Naive thymus-derived CD4-positive, alpha-beta T cell (primary cell): ENCODE measurements at regions not wholly inside any gene's neighbourhood (a gene's known extent, or its start where the extent isn't known, plus 50 kb on each side); places are given as distances from the start of the nearest gene placed in this dataset.

Source experiments
- ATAC-seq: fragments of 150-1000 bp; cut with Tn5 transposase; 2 replicates; pipeline ENCODE4 v1.10.0; 2021; ENCODE audit warnings: mild to moderate bottlenecking, moderate library complexity
- CTCF ChIA-PET: fragments of 350-600 bp; sonication (Branson Sonifier 250); formaldehyde crosslinking; loops from one replicate; lab custom pipeline; 2021; ENCODE audit warnings: antibody characterized with exemption; lab: Charles Lee
- POLR2A ChIA-PET: fragments of 350-600 bp; sonication (Branson Sonifier 250); formaldehyde crosslinking; loops from one replicate; lab custom pipeline; 2021; ENCODE audit warnings: antibody characterized with exemption, inconsistent platforms; lab: Charles Lee
- DNase-seq, 9 donors: peaks; one replicate each; pipeline versions ENCODE4 v3.0.0 to v3.0.0-alpha.2; 2020 to 2022; ENCODE audit warnings: mixed read lengths in 1 of 9
- H3K27ac ChIP-seq: one replicate; pipeline ENCODE4 v1.7.0; 2013; ENCODE audit warnings: mild to moderate bottlenecking, low read depth, low read length, moderate library complexity
- H3K27me3 ChIP-seq, 2 donors: one replicate each; pipeline ENCODE4 v1.7.0; 2013; ENCODE audit warnings: low read length in 2 of 2, mild to moderate bottlenecking in 2 of 2, moderate library complexity in 2 of 2; ENCODE audit not compliant: control insufficient read depth in 2 of 2, insufficient read depth in 2 of 2
- H3K36me3 ChIP-seq, 3 experiments: 1 replicate in 2 of 3; 2 replicates in 1 of 3; pipeline ENCODE4 v1.7.0; 2013; ENCODE audit warnings: low read length in 3 of 3, mild to moderate bottlenecking in 3 of 3, moderate library complexity in 1 of 3; ENCODE audit not compliant: insufficient read depth in 3 of 3, control insufficient read depth in 2 of 3
- H3K4me1 ChIP-seq, 2 donors: one replicate each; pipeline ENCODE4 v1.7.0; 2013; ENCODE audit warnings: low read length in 2 of 2, mild to moderate bottlenecking in 2 of 2, moderate library complexity in 1 of 2; ENCODE audit not compliant: control insufficient read depth in 2 of 2, insufficient read depth in 2 of 2
- H3K4me3 ChIP-seq: 2 replicates; pipeline ENCODE4 v1.7.0; 2013; ENCODE audit warnings: mild to moderate bottlenecking, low read length
- H3K9me3 ChIP-seq, 3 experiments: 1 replicate in 2 of 3; 2 replicates in 1 of 3; pipeline ENCODE4 v1.7.0; 2013; ENCODE audit warnings: low read length in 3 of 3; ENCODE audit not compliant: control insufficient read depth in 2 of 3
- H3K27ac Mint-ChIP-seq, 9 donors: one replicate each; pipeline ENCODE4 v1.8.0; 2020 to 2022; ENCODE audit warnings: mixed read lengths in 9 of 9, mild to moderate bottlenecking in 8 of 9, moderate library complexity in 5 of 9, inconsistent platforms in 2 of 9
- H3K27me3 Mint-ChIP-seq, 5 donors: one replicate each; pipeline ENCODE4 v1.8.0; 2021 to 2022; ENCODE audit warnings: mixed read lengths in 5 of 5, mild to moderate bottlenecking in 1 of 5
- H3K36me3 Mint-ChIP-seq, 5 donors: one replicate each; pipeline ENCODE4 v1.8.0; 2020 to 2022; ENCODE audit warnings: mixed read lengths in 5 of 5, mild to moderate bottlenecking in 3 of 5, inconsistent platforms in 1 of 5
- H3K4me1 Mint-ChIP-seq, 7 donors: one replicate each; pipeline ENCODE4 v1.8.0; 2020 to 2022; ENCODE audit warnings: mixed read lengths in 7 of 7, mild to moderate bottlenecking in 3 of 7, inconsistent platforms in 1 of 7
- H3K4me3 Mint-ChIP-seq, 10 donors: one replicate each; pipeline ENCODE4 v1.8.0; 2020 to 2022; ENCODE audit warnings: mild to moderate bottlenecking in 10 of 10, mixed read lengths in 10 of 10, moderate library complexity in 6 of 10, inconsistent platforms in 2 of 10
- H3K9me3 Mint-ChIP-seq, 11 donors: one replicate each; pipeline ENCODE4 v1.8.0; 2020 to 2022; ENCODE audit warnings: mixed read lengths in 11 of 11, mild to moderate bottlenecking in 4 of 11, inconsistent platforms in 1 of 11, moderate library complexity in 1 of 11
- intact Hi-C, 2 donors: fragments of 100-400 bp; cut with micrococcal nuclease; formaldehyde crosslinking; loops; one replicate each; pipeline ENCODE4 v1.15.1; 2023

DNA sequence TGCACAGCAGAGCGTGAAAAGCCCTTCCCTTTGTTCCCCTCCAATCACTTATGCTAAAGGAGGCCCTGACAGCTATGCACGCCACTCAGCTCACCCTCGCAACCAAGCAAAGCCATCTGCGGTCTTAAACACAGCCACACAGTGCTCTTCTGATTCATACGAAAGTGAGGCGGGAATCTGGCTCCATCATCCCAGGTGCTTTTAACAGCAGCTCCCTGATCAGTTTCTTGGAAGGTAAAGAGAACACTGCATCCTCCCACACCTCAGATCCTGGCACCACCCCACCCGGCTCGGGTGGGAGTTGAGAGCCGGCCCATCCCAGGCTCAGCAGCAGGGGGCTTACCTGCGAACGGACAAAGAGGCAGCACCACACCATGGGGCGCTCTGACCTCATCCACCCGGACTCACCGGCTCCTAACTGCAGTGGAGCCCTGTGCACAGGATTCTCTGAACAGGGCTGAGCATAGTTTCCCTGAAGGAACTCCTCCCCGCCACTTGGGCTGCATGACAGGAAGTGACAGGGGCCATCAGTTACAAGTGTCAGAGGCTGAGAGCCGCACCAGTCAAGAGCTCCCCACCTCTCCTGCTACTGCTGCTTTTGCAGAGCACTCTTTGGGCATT lies 114.3 kb upstream of the ARHGEF3 start:
- Histone ChIP-seq H3K27me3 (no peaks in the 10 kb centered on the region), H3K9me3 (no peaks in the 10 kb centered on the region), H3K36me3 (no peaks in the 10 kb centered on the region), H3K4me3 (peak overlapping the region; percentile 97), H3K4me1 (peaks cover 42 to 47% of the 10 kb centered on the region in 2 donors), H3K27ac (peak overlapping the region; percentile 81)
- H3K9me3 Mint-ChIP-seq: peaks cover 0 to 2% (median 0%) of the 10 kb centered on the region in 11 donors
- H3K36me3 Mint-ChIP-seq: peaks cover 0 to 18% (median 10%) of the 10 kb centered on the region in 5 donors
- ChIA-PET POLR2A (interaction anchor here (0.5 to 5.7 kb wide), 33 partner anchors 10 to 360 kb away, joined by 3 to 83 read pairs (median 5); partner anchors contain the start of genes ARHGEF3, CCDC66 and TASOR), CTCF (interaction anchor here (0.6 to 5.0 kb wide), 18 partner anchors 10 to 223 kb away, joined by 3 to 31 read pairs (median 6); partner anchors contain the start of gene ARHGEF3)
- H3K27ac Mint-ChIP-seq: peak overlapping the region; percentile 92 to 99 (median 98)
- H3K4me1 Mint-ChIP-seq: peaks cover 54 to 86% (median 83%) of the 10 kb centered on the region in 7 donors
- ATAC-seq (peak; percentile 94), DNase-seq (peak; percentile 33 to 82 (median 76))
- H3K4me3 Mint-ChIP-seq: peak overlapping the region; percentile 89 to 98 (median 94)
- intact Hi-C loops: loop anchor here (1.0 to 5.0 kb wide), 16 partner anchors 8 to 681 kb away; partner anchors contain the start of genes ARF4 (in 1 of the 2), ARHGEF3 (in 1 of the 2), CCDC66 (in 1 of the 2) and TASOR (in 1 of the 2)
- no peaks in the 10 kb centered on the region for H3K27me3 Mint-ChIP-seq

DNA sequence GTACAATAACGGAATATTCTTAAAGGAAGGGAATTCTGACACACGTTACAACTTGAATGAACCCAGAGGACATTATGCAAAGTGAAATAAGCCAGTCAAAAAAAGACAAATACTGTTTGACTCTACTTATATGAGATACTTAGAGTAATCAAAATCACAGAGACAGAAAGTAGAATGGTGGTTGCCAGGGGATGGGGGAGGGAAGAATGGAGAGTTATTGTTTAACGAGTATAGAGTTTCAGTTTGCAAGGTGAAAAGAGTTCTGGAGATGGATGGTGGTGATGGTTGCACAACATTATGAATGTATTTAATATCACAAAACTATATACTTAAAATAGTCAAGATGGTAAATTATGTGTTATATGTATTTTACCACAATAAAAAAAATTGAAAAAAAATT lies 112.9 kb upstream of the ARHGEF3 start:
- Mint-ChIP-seq H3K4me1 (peaks cover 57 to 94% (median 89%) of the 10 kb centered on the region in 7 donors), H3K27me3 (no peaks in the 10 kb centered on the region), H3K36me3 (peaks cover 1 to 28% (median 16%) of the 10 kb centered on the region in 5 donors), H3K9me3 (peaks cover 0 to 2% (median 0%) of the 10 kb centered on the region in 11 donors), H3K4me3 (peak overlapping the region; percentile 89 to 98 (median 94)), H3K27ac (peak overlapping the region; percentile 65 to 99 (median 97))
- ChIA-PET POLR2A (interaction anchor here (0.6 to 5.7 kb wide), 9 partner anchors 12 to 185 kb away, joined by 3 to 83 read pairs (median 12); partner anchors contain the start of gene ARHGEF3), CTCF (interaction anchor here (4.7 to 5.0 kb wide), 2 partner anchors 73 to 115 kb away, joined by 29 to 31 read pairs; no protein-coding TSS in a partner anchor)
- Histone ChIP-seq H3K27me3 (no peaks in the 10 kb centered on the region), H3K36me3 (no peaks in the 10 kb centered on the region), H3K9me3 (no peaks in the 10 kb centered on the region), H3K27ac (peak overlapping the region; percentile 81), H3K4me1 (peaks cover 40 to 43% of the 10 kb centered on the region in 2 donors), H3K4me3 (peak overlapping the region; percentile 97)
- DNase-seq (no peak), ATAC-seq (no peak)
- intact Hi-C loops: loop anchor here (2.0 to 5.0 kb wide), 6 partner anchors 37 to 683 kb away; partner anchors contain the start of genes ARF4 (in 1 of the 2), CCDC66 (in 1 of the 2) and TASOR (in 1 of the 2)

GRCh38 chr3:56911363-56911762 lies 109.6 kb upstream of the ARHGEF3 start:
- peaks cover 7 to 19% of the 10 kb centered on the region in 2 donors for H3K4me1 ChIP-seq
- peak overlapping the region in 2 of 9 donors; percentile 34 to 63 for H3K27ac Mint-ChIP-seq
- no peaks in the 10 kb centered on the region for H3K9me3 ChIP-seq
- peaks cover 0 to 2% (median 0%) of the 10 kb centered on the region in 11 donors for H3K9me3 Mint-ChIP-seq
- ATAC-seq: no peak
- H3K27me3 ChIP-seq: no peaks in the 10 kb centered on the region
- no peaks in the 10 kb centered on the region for H3K36me3 ChIP-seq
- H3K4me1 Mint-ChIP-seq: peaks cover 50 to 88% (median 81%) of the 10 kb centered on the region in 7 donors
- H3K4me3 ChIP-seq: no peak overlapping the region
- H3K27me3 Mint-ChIP-seq: no peaks in the 10 kb centered on the region
- no peak for DNase-seq
- ChIA-PET CTCF (interaction anchor here (1.8 kb wide), 1 partner anchor 111 kb away, joined by 4 read pairs; no protein-coding TSS in a partner anchor), POLR2A (interaction anchor here (0.8 to 1.1 kb wide), 2 partner anchors 8 to 229 kb away, joined by 3 read pairs; no protein-coding TSS in a partner anchor)
- intact Hi-C loops: no loop called here
- no peak overlapping the region for H3K4me3 Mint-ChIP-seq
- peaks cover 6 to 42% (median 26%) of the 10 kb centered on the region in 5 donors for H3K36me3 Mint-ChIP-seq
- H3K27ac ChIP-seq: no peak overlapping the region

- POLR2A ChIA-PET: no interaction called here
- Histone ChIP-seq H3K36me3 (no peaks in the 10 kb centered on the region), H3K27me3 (no peaks in the 10 kb centered on the region), H3K27ac (no peak overlapping the region), H3K4me3 (no peak overlapping the region), H3K9me3 (no peaks in the 10 kb centered on the region), H3K4me1 (peaks cover 3 to 15% of the 10 kb centered on the region in 2 donors)
- Mint-ChIP-seq H3K36me3 (peaks cover 6 to 48% (median 26%) of the 10 kb centered on the region in 5 donors), H3K27me3 (no peaks in the 10 kb centered on the region), H3K27ac (no peak overlapping the region), H3K4me1 (peaks cover 43 to 84% (median 73%) of the 10 kb centered on the region in 7 donors), H3K4me3 (peak overlapping the region in 1 of 10 donors; percentile 3), H3K9me3 (peaks cover 0 to 2% (median 0%) of the 10 kb centered on the region in 11 donors)
- intact Hi-C loops: no loop called here
- CTCF ChIA-PET: no interaction called here
- ATAC-seq: no peak
- DNase-seq: no peak
Observed at GRCh38 chr3:56909349-56909748, 107.6 kb upstream of the ARHGEF3 start.

DNA sequence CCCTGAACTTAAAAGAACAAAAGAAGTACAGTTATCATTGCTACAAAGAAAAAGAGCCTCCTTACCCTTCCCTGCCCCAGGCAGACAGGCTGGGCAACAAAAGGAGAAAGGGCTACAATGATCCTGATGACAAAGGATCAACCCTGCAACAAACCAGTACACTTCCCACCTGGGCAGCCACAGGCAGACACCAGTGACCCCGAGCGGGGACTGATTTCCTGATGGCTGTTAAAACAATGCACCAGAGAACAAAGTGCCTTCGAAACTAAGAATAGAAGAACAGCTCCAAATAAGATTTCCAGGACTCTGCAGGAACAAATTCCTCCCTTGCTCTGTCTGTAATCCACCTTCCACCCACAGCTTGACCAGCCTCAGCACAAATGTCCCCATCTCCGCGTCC lies 106.3 kb upstream of the ARHGEF3 start:
- CTCF ChIA-PET: no interaction called here
- Histone ChIP-seq H3K36me3 (no peaks in the 10 kb centered on the region), H3K9me3 (no peaks in the 10 kb centered on the region), H3K27me3 (no peaks in the 10 kb centered on the region), H3K4me3 (no peak overlapping the region), H3K4me1 (peaks cover 0 to 17% of the 10 kb centered on the region in 2 donors), H3K27ac (no peak overlapping the region)
- Mint-ChIP-seq H3K4me3 (peak overlapping the region in 1 of 10 donors; percentile 33), H3K9me3 (peaks cover 0 to 1% (median 0%) of the 10 kb centered on the region in 11 donors), H3K27me3 (no peaks in the 10 kb centered on the region), H3K27ac (peak overlapping the region in 2 of 9 donors; percentile 59 to 61), H3K36me3 (peaks cover 6 to 44% (median 22%) of the 10 kb centered on the region in 5 donors), H3K4me1 (peaks cover 40 to 78% (median 68%) of the 10 kb centered on the region in 7 donors)
- DNase-seq (no peak), ATAC-seq (no peak)
- POLR2A ChIA-PET: no interaction called here
- intact Hi-C loops: loop anchor here in 1 of 2 donors (1.0 kb wide), 1 partner anchor 18 kb away; no protein-coding TSS in a partner anchor

GRCh38 chr3:56904552-56905215 lies 102.9 kb upstream of the ARHGEF3 start:
- H3K27me3 ChIP-seq: no peaks in the 10 kb centered on the region
- Mint-ChIP-seq H3K36me3 (peaks cover 5 to 38% (median 10%) of the 10 kb centered on the region in 5 donors), H3K4me1 (peaks cover 50 to 77% (median 74%) of the 10 kb centered on the region in 7 donors), H3K9me3 (peaks cover 0 to 1% (median 0%) of the 10 kb centered on the region in 11 donors), H3K27me3 (no peaks in the 10 kb centered on the region), H3K4me3 (no peak overlapping the region), H3K27ac (peak overlapping the region in 4 of 9 donors; percentile 13 to 89 (median 64))
- CTCF ChIA-PET: interaction anchor here (1.0 to 1.5 kb wide), 2 partner anchors 10 to 104 kb away, joined by 4 read pairs; no protein-coding TSS in a partner anchor
- H3K4me1 ChIP-seq: peaks cover 0 to 26% of the 10 kb centered on the region in 2 donors
- DNase-seq: no peak
- H3K36me3 ChIP-seq: no peaks in the 10 kb centered on the region
- POLR2A ChIA-PET: interaction anchor here (1.9 kb wide), 1 partner anchor 19 kb away, joined by 6 read pairs; no protein-coding TSS in a partner anchor
- no peak overlapping the region for H3K4me3 ChIP-seq
- no peak overlapping the region for H3K27ac ChIP-seq
- intact Hi-C loops: no loop called here
- H3K9me3 ChIP-seq: no peaks in the 10 kb centered on the region
- ATAC-seq: no peak
